HG03280 (cell line): ENCODE measurements at regions not wholly inside any gene's neighbourhood (a gene's known extent, or its start where the extent isn't known, plus 50 kb on each side); places are given as distances from the start of the nearest gene placed in this dataset.
"Not testable (repeated sequence)": the region's sequence is repeated elsewhere in the genome, so short reads cannot be mapped to it uniquely, and the experiment has no call there.

Experiments
- ATAC-seq: cut with Tn5 transposase; IDR thresholded peaks from one replicate; pipeline ENCODE4 v1.9.1; 2021; ENCODE audit warnings: mild to moderate bottlenecking, moderate library complexity; ENCODE audit not compliant: unreplicated experiment

DNA sequence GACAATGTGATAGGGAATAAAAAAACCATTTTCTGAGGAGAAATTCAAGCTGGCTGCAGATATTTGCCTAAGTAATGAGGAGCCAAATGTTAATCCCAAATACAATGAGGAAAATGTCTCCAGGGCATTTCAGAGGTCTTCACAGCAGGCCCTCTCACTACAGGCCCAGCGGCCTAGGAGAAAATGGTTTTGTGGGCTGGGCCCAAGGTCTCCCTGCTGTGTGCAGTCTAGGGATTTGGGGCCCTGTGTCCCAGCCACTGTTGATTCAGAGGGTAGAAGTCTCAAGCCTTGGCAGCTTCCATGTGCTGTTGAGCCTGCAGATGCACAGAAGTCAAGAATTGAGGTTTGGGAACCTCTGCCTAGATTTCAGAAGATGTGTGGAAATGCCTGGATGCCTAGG is 778.7 kb downstream of the CENPC start:
- ATAC-seq = no peak

DNA sequence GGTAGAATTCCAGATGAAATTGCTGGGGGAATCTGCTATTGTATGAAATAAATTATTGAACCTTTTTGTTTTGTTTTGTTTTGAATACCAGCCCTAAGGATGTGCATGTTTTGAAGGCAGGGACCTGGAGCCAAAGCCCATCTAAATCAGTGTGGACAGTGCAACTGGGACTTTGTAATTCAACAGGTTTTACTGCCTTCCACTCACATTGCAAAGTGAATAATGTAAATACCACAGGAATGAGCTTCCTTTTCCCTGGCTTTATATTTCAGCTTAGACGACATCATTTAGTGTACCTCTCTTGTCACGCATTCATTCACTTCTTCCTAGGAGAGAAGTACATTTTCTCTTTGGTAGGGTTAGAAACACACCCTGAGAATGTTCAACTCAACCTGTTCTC is 795.0 kb downstream of the CENPC start:
- no peak for ATAC-seq

- ATAC-seq = not testable (repeated sequence)
Observed at GRCh38 chr4:66746918-66747317, 798.4 kb downstream of the CENPC start.

DNA sequence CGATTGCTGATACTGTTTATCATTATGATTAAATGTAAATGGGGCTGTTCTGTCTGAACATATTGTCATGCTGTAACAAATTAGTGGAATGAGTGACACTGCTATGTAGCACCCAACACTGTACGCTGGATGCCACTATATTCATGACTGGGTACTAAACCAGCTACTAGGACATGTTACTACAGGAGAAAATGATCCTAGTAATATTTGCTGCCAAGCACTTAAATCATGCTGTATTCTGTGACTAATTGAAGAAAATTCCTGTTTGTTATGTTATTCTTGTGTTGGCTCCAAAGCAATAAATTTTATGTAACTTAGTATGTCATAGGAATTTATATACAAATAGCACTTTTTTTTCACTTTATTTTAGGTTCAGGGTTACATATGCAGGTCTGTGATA is 804.2 kb downstream of the CENPC start:
- no peak for ATAC-seq

GRCh38 chr4:66736606-66737005 is 808.7 kb downstream of the CENPC start:
- no peak for ATAC-seq

GRCh38 chr4:66728280-66728679 is 817.0 kb downstream of the CENPC start:
- ATAC-seq = no peak

DNA sequence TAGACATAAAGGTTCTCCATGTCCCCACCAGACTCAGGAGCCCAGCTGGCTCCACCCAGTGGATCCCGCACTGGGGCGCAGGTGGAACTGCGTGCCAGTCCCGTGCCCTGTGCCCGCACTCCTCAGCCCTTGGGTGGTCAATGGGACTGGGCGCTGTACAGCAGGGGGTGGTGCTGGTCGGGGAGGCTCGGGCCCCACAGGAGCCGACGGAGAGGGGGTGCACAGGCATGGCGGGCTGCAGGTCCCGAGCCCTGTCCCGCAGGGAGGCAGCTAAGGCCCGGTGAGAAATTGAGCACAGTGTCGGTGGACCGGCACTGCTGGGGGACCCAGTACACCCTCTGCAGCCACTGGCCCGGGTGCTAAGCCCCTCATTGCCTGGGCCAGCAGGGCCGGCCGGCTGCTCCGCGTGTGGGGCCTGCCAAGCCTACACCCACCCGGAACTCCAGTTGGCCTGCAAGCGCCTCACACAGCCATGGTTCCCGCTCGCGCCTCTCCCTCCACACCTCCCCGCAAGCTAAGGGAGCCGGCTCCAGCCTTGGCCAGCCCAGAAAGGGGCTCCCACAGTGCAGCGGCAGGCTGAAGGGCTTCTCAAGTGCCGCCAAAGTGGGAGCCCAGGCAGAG is 832.9 kb downstream of the CENPC start:
- not testable (repeated sequence) for ATAC-seq

- no peak for ATAC-seq
Observed at GRCh38 chr4:66704243-66704642, 841.1 kb downstream of the CENPC start.

GRCh38 chr4:66694739-66695138 is 850.6 kb downstream of the CENPC start:
- no peak for ATAC-seq

DNA sequence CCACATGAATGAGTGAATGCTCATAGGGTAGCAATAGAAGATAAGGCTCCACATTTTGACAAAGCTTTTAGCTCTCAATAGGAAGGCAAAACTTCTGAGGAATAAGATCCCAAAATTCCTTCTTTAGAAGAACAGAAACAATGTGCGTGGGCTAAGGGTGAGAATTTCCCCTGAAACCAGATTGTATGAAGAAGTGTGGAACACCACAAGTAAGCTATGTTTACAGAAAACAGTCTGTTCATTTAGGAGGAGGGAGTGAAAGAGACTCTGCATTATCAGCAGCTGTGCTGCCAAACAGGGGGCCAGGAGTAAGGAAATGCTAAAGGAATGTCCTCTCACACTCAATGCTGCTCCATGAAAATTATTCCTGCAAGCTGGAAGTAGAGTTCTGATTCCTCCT is 851.6 kb downstream of the CENPC start:
- no peak for ATAC-seq

DNA sequence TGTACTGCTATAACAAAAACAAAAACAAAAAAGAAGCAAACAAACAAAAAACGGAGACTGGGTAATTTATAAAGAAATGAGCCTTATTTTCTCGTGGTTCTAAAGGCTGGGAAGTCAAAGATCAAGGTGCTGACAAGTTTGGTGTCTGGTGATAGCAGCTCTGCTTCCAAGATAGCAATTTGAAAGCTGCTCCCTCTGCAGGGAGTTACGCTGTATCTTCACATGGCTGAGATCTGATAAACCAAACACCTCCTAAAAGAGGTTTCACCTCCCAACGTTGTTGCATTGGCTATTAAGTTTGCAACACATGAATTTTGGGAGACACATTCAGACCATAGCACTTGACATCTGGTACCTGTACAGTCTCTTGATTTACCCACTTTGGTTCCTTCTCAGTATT is 854.2 kb downstream of the CENPC start:
- no peak for ATAC-seq

DNA sequence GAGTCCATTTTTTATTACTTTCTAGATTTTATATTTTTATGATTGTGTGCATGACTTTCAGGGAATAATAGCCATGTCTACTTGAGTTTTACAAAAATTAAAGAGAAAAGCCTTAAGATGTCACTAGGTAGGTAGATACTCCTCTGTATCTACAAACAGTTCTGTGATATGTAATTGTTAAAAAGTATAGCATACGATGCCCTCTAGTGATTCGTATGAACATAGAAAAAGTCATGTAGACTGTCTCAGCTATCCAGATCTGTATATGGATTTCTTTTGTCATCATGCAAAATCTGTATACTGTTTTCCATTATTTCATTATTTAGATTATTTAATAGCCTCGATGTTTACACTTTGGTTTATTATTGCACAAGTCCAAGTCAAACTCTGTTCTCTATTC is 856.6 kb downstream of the CENPC start:
- no peak for ATAC-seq

GRCh38 chr4:66687459-66687858 is 857.8 kb downstream of the CENPC start:
- no peak for ATAC-seq

GRCh38 chr4:66681962-66682361 is 863.3 kb downstream of the CENPC start:
- ATAC-seq = no peak

- ATAC-seq = no peak
Observed at GRCh38 chr4:66667249-66667648, 878.1 kb downstream of the CENPC start.

DNA sequence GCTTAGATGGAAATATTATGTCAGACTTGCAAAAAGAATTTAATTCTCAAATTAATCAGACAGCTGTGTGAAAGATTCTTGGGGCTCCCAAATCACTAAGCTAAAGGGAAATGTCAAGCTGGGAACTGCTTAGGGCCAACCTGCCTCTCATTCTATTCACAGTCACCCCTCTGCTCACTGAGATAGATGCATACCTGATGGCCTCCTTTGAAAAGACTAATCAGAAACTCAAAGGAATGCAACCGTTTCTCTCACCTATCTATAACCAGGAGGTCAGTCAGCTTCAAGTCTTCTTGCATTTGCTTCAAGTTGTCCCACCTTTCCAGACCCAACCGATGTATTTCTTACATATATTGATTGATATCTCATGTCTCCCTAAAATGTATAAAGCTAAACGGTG is 882.7 kb downstream of the CENPC start:
- ATAC-seq = no peak

- ATAC-seq = no peak
Observed at GRCh38 chr4:66658809-66659208, 886.5 kb downstream of the CENPC start.

DNA sequence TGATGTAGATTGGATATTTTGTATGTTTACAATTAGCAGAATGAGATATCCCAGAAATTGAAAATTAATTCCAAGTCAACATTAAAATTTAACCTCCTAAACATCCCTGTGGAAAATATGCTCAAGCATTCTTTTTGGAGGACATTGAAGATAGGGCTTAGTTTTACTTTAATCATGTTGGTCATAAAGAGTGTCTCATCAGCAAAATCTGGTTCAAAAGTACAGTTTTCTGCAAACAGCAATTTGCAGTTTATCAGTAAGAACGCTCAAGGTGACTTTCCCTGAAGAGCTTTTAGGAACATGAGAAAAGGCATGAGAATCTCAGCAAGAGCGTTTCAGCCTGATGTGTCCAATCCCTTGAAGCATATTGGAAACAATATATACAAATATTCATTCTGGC is 889.8 kb downstream of the CENPC start:
- no peak for ATAC-seq

DNA sequence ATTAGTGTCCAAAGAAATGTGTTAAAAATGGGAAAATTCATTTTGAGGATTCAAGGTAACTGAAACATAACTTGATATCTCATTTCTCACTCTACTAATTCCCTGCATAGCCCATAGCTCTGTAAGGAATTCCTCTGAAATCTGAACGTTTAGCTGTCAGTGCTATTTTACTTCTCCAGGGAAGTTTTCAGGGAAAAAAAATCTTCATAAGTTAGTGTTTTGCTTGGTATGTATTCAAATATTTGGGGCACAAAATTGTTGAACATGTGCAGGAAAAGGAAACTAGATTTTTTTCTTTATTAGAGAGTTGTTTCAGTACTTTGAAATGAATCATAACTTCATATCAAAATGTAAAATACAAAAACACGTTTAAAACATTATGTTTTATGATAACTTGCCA is 891.4 kb downstream of the CENPC start:
- ATAC-seq = no peak

GRCh38 chr4:66649236-66649635 is 896.1 kb downstream of the CENPC start:
- no peak for ATAC-seq

- ATAC-seq = no peak
Observed at GRCh38 chr4:66647926-66648325, 897.4 kb downstream of the CENPC start.

DNA sequence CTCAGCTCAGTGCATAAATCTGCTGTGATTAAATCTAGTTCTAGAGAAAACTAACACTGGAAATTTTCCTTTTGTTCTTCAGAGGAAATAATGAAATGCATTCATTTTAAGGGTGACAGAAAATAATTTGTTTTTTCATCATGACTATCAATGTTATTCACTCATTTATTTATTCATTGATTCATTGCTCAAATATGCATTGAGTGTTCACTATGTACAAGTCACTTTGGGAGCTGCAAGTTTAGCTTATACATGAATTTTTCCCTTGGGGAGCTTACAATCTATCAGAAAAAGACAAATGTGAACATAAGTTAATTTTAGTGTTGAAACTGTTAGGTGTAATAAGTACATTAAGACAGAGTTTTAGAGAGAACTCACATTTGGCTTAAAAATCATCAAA is 897.8 kb downstream of the CENPC start:
- ATAC-seq = no peak

GRCh38 chr4:66640233-66640990 is 904.9 kb downstream of the CENPC start:
- ATAC-seq = no peak
